Neural progenitor cell (in vitro differentiated cells): ENCODE measurements at regions not wholly inside any gene's neighbourhood (a gene's known extent, or its start where the extent isn't known, plus 50 kb on each side); places are given as distances from the start of the nearest gene placed in this dataset.

Experiments used
- EZH2 ChIP-seq: fragments of 200-600 bp; sonication (generic); IDR thresholded peaks from 2 replicates; pipeline ENCODE4 v1.6.1; 2017; ENCODE audit warnings: antibody characterized with exemption, mild to moderate bottlenecking, moderate library complexity
- EZH2phosphoT487 ChIP-seq: fragments of 200-600 bp; sonication (generic); IDR thresholded peaks from 2 replicates; pipeline ENCODE4 v1.6.1; 2017; ENCODE audit warnings: antibody characterized with exemption
- TF ChIP-seq, protein P1 (sequence below): fragments of 200-600 bp; sonication (generic); IDR thresholded peaks from 2 replicates; pipeline ENCODE4 v1.5.1; 2017; ENCODE audit warnings: antibody characterized with exemption, mild to moderate bottlenecking

- TF ChIP-seq, protein P1, sequence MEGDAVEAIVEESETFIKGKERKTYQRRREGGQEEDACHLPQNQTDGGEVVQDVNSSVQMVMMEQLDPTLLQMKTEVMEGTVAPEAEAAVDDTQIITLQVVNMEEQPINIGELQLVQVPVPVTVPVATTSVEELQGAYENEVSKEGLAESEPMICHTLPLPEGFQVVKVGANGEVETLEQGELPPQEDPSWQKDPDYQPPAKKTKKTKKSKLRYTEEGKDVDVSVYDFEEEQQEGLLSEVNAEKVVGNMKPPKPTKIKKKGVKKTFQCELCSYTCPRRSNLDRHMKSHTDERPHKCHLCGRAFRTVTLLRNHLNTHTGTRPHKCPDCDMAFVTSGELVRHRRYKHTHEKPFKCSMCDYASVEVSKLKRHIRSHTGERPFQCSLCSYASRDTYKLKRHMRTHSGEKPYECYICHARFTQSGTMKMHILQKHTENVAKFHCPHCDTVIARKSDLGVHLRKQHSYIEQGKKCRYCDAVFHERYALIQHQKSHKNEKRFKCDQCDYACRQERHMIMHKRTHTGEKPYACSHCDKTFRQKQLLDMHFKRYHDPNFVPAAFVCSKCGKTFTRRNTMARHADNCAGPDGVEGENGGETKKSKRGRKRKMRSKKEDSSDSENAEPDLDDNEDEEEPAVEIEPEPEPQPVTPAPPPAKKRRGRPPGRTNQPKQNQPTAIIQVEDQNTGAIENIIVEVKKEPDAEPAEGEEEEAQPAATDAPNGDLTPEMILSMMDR: peak; percentile 38
- no peak for TF ChIP-seq EZH2phosphoT487
- no peak for TF ChIP-seq EZH2
Measured at GRCh38 chr7:114825423-114825951, 96.4 kb upstream of the MDFIC start.
